Coronary artery (tissue), 2 donors: ENCODE measurements at regions not wholly inside any gene's neighbourhood (a gene's known extent, or its start where the extent isn't known, plus 50 kb on each side); places are given as distances from the start of the nearest gene placed in this dataset.

ENCODE experiments used
- DNase-seq: peaks from one replicate; pipeline ENCODE4 v3.0.0-alpha.2; 2017; ENCODE audit warnings: low spot score
- H3K27ac ChIP-seq, 2 donors: fragments of 200-600 bp; sonication (generic); one replicate each; pipeline ENCODE4 v1.5.1; 2016 to 2019
- H3K4me3 ChIP-seq: fragments of 200-600 bp; sonication (generic); 2 replicates; pipeline ENCODE4 v1.5.1; 2016; ENCODE audit warnings: mild to moderate bottlenecking, moderate library complexity
- CTCF ChIP-seq: fragments of 200-600 bp; sonication (generic); IDR thresholded peaks from one replicate; pipeline ENCODE4 v1.5.1; 2019; ENCODE audit warnings: antibody characterized with exemption

- no peak for DNase-seq
- no peak for TF ChIP-seq CTCF
- no peak overlapping the region for H3K27ac ChIP-seq
- no peak overlapping the region for H3K4me3 ChIP-seq
These were observed 108.2 kb upstream of the NR3C1 start for GRCh38 chr5:143511736-143512135.

GRCh38 chr5:143509758-143510221, 106.3 kb upstream of the NR3C1 start:
- DNase-seq = no peak
- Histone ChIP-seq H3K4me3 (no peak overlapping the region), H3K27ac (no peak overlapping the region)
- no peak for TF ChIP-seq CTCF

- Histone ChIP-seq H3K4me3 (no peak overlapping the region), H3K27ac (no peak overlapping the region)
- no peak for DNase-seq
- TF ChIP-seq CTCF = no peak
These were observed 103.5 kb upstream of the NR3C1 start for GRCh38 chr5:143506836-143507552.

- no peak overlapping the region for H3K27ac ChIP-seq
- DNase-seq = no peak
- H3K4me3 ChIP-seq = no peak overlapping the region
These were observed 102.4 kb upstream of the NR3C1 start for GRCh38 chr5:143505934-143506333.

GRCh38 chr5:143505354-143505753, 101.9 kb upstream of the NR3C1 start:
- no peak overlapping the region for H3K4me3 ChIP-seq
- DNase-seq = no peak
- no peak for TF ChIP-seq CTCF
- H3K27ac ChIP-seq = no peak overlapping the region

More at GRCh38 chr5:143505934-143506333, 102.4 kb upstream of the NR3C1 start:
- no peak for TF ChIP-seq CTCF

- no peak overlapping the region for H3K4me3 ChIP-seq
- no peak overlapping the region for H3K27ac ChIP-seq
- no peak for DNase-seq
- TF ChIP-seq CTCF = no peak
These were observed 98.0 kb upstream of the NR3C1 start for GRCh38 chr5:143501310-143502044.
